OCI-LY1 (cell line): ENCODE measurements at regions not wholly inside any gene's neighbourhood (a gene's known extent, or its start where the extent isn't known, plus 50 kb on each side); places are given as distances from the start of the nearest gene placed in this dataset.

Source experiments
- H2AFZ ChIP-seq: fragments of 200-600 bp; sonication (generic), shearing (Covaris generic); 2 replicates; pipeline ENCODE4 v1.6.0; 2014; ENCODE audit warnings: antibody characterized with exemption, mild to moderate bottlenecking, low read length
- H3F3A ChIP-seq: fragments of 200-600 bp; sonication (generic), shearing (Covaris generic); 2 replicates; pipeline ENCODE4 v1.6.0; 2014; ENCODE audit warnings: mild to moderate bottlenecking, antibody characterized with exemption, low read length, moderate library complexity; ENCODE audit not compliant: insufficient read depth
- H3K27ac ChIP-seq: fragments of 200-600 bp; sonication (generic); 2 replicates; pipeline ENCODE4 v1.5.1; 2014; ENCODE audit warnings: low read length, mixed run types, mild to moderate bottlenecking, low read depth; ENCODE audit not compliant: poor library complexity, severe bottlenecking
- H3K27me3 ChIP-seq: fragments of 200-600 bp; sonication (generic); 2 replicates; pipeline ENCODE4 v1.6.0; 2014; ENCODE audit warnings: antibody characterized with exemption, mild to moderate bottlenecking, low read length, moderate library complexity; ENCODE audit not compliant: insufficient read depth
- H3K36me3 ChIP-seq: fragments of 200-600 bp; sonication (generic); 2 replicates; pipeline ENCODE4 v1.6.1; 2014; ENCODE audit warnings: mild to moderate bottlenecking, antibody characterized with exemption, low read length, moderate library complexity, mixed read lengths; ENCODE audit not compliant: insufficient read depth
- H3K4me1 ChIP-seq: fragments of 200-600 bp; sonication (generic); 2 replicates; pipeline ENCODE4 v1.5.1; 2014; ENCODE audit warnings: mild to moderate bottlenecking, low read length, moderate library complexity; ENCODE audit not compliant: insufficient read depth, severe bottlenecking
- H3K4me2 ChIP-seq: fragments of 200-600 bp; sonication (generic), shearing (Covaris generic); 2 replicates; pipeline ENCODE4 v1.6.1; 2014; ENCODE audit warnings: low read length
- H3K4me3 ChIP-seq: fragments of 200-600 bp; sonication (generic); 2 replicates; pipeline ENCODE4 v1.5.1; 2014; ENCODE audit warnings: low read length, low read depth, mild to moderate bottlenecking, mixed read lengths; ENCODE audit not compliant: poor library complexity, severe bottlenecking
- H3K79me2 ChIP-seq: fragments of 200-600 bp; shearing (Covaris generic); 2 replicates; pipeline ENCODE4 v1.6.1; 2016; ENCODE audit warnings: mixed run types, low read length, mixed read lengths; ENCODE audit not compliant: insufficient read depth
- H3K9ac ChIP-seq: fragments of 200-600 bp; sonication (generic), shearing (Covaris generic); 2 replicates; pipeline ENCODE4 v1.6.1; 2014; ENCODE audit warnings: mild to moderate bottlenecking, low read length, mixed read lengths
- H3K9me2 ChIP-seq: fragments of 200-600 bp; sonication (generic), shearing (Covaris generic); 2 replicates; pipeline ENCODE4 v1.6.1; 2014; ENCODE audit warnings: low read depth, mild to moderate bottlenecking, low read length, mixed read lengths
- H3K9me3 ChIP-seq: fragments of 200-600 bp; shearing (Covaris generic); 2 replicates; pipeline ENCODE4 v1.6.1; 2014; ENCODE audit warnings: low read length, mixed read lengths
- H4K20me1 ChIP-seq: fragments of 200-600 bp; sonication (generic), shearing (Covaris generic); 2 replicates; pipeline ENCODE4 v1.6.0; 2016; ENCODE audit warnings: mild to moderate bottlenecking, low read length; ENCODE audit not compliant: insufficient read depth
- CTCF ChIP-seq: fragments of 200-600 bp; sonication (generic), shearing (Covaris generic); IDR thresholded peaks from 2 replicates; pipeline ENCODE4 v1.5.1; 2017; ENCODE audit warnings: mild to moderate bottlenecking, antibody characterized with exemption, low read length, moderate library complexity, mixed read lengths
- EZH2 ChIP-seq: fragments of 200-600 bp; sonication (generic), shearing (Covaris generic); IDR thresholded peaks from 2 replicates; pipeline ENCODE4 v1.8.0; 2017; ENCODE audit warnings: borderline replicate concordance, mixed run types, mild to moderate bottlenecking, antibody characterized with exemption, low read length, moderate library complexity, mixed read lengths

GRCh38 chr13:71149498-71150363, 717.3 kb downstream of the DACH1 start:
- no peaks in the 10 kb centered on the region for H3K4me1 ChIP-seq
- H3K4me2 ChIP-seq, result no peak overlapping the region
- no peaks in the 10 kb centered on the region for H3K27me3 ChIP-seq
- H2AFZ ChIP-seq, result no peak overlapping the region
- H3K9ac ChIP-seq, result no peak overlapping the region
- no peaks in the 10 kb centered on the region for H3K9me2 ChIP-seq
- H3K36me3 ChIP-seq, result no peaks in the 10 kb centered on the region
- no peaks in the 10 kb centered on the region for H4K20me1 ChIP-seq
- no peaks in the 10 kb centered on the region for H3F3A ChIP-seq
- no peak overlapping the region for H3K4me3 ChIP-seq
- H3K9me3 ChIP-seq, result no peaks in the 10 kb centered on the region
- no peaks in the 10 kb centered on the region for H3K79me2 ChIP-seq
- TF ChIP-seq CTCF, result no peak
- no peak for TF ChIP-seq EZH2
- no peak overlapping the region for H3K27ac ChIP-seq

- no peak overlapping the region for H2AFZ ChIP-seq
- H3K27ac ChIP-seq, result no peak overlapping the region
- H3K36me3 ChIP-seq, result no peaks in the 10 kb centered on the region
- H3K9ac ChIP-seq, result no peak overlapping the region
- no peaks in the 10 kb centered on the region for H4K20me1 ChIP-seq
- H3F3A ChIP-seq, result no peaks in the 10 kb centered on the region
- H3K9me2 ChIP-seq, result no peaks in the 10 kb centered on the region
- H3K27me3 ChIP-seq, result no peaks in the 10 kb centered on the region
- no peak overlapping the region for H3K4me2 ChIP-seq
- no peak overlapping the region for H3K4me3 ChIP-seq
- no peaks in the 10 kb centered on the region for H3K79me2 ChIP-seq
- H3K4me1 ChIP-seq, result no peaks in the 10 kb centered on the region
- TF ChIP-seq CTCF (no peak), EZH2 (no peak)
- no peaks in the 10 kb centered on the region for H3K9me3 ChIP-seq
Measured at GRCh38 chr13:71149046-71149445, 718.0 kb downstream of the DACH1 start.

GRCh38 chr13:71148396-71148795, 718.6 kb downstream of the DACH1 start:
- no peak overlapping the region for H2AFZ ChIP-seq
- no peaks in the 10 kb centered on the region for H3K36me3 ChIP-seq
- no peaks in the 10 kb centered on the region for H3K79me2 ChIP-seq
- H3K27me3 ChIP-seq, result no peaks in the 10 kb centered on the region
- H4K20me1 ChIP-seq, result no peaks in the 10 kb centered on the region
- no peaks in the 10 kb centered on the region for H3K4me1 ChIP-seq
- TF ChIP-seq CTCF (no peak), EZH2 (no peak)
- H3K9ac ChIP-seq, result no peak overlapping the region
- no peak overlapping the region for H3K4me3 ChIP-seq
- no peaks in the 10 kb centered on the region for H3K9me3 ChIP-seq
- no peak overlapping the region for H3K27ac ChIP-seq
- no peak overlapping the region for H3K4me2 ChIP-seq
- H3K9me2 ChIP-seq, result no peaks in the 10 kb centered on the region
- no peaks in the 10 kb centered on the region for H3F3A ChIP-seq
